ENCODE measurements at regions not wholly inside any gene's neighbourhood (a gene's known extent, or its start where the extent isn't known, plus 50 kb on each side); places are given as distances from the start of the nearest gene placed in this dataset.

GRCh38 chrX:23616361-23616760 is 50.9 kb upstream of the PRDX4 start:
- TF ChIP-seq EZH2phosphoT487 (IDR thresholded peaks at IDR 0.05; ENCODE audit: insufficient read depth, low read depth) (no peak), EZH2 (IDR thresholded peaks at IDR 0.05; ENCODE audit: insufficient read depth, poor library complexity, severe bottlenecking) (no peak)

Data from GM23248 (cell line).